Calu3 (cell line): ENCODE measurements at regions not wholly inside any gene's neighbourhood (a gene's known extent, or its start where the extent isn't known, plus 50 kb on each side); places are given as distances from the start of the nearest gene placed in this dataset.

ENCODE experiments used
- BruUV-seq: library from RNA; stranded (reverse); fragments of 400-500 nt; replicated peaks from 2 replicates; lab custom pipeline; 2021; lab: Mats Ljungman, UMichigan
- CTCF ChIA-PET: fragments of 300-600 bp; sonication (Branson Sonifier 250); formaldehyde crosslinking; loops from one replicate; lab custom pipeline; 2022; ENCODE audit warnings: antibody characterized with exemption; lab: Charles Lee
- DNase-seq: peaks from one replicate; pipeline ENCODE4 v3.0.0; 2022
- H3K27ac Mint-ChIP-seq: one replicate; pipeline ENCODE4 v1.8.0; 2022; ENCODE audit warnings: mixed read lengths; ENCODE audit not compliant: unreplicated experiment
- H3K27me3 Mint-ChIP-seq: one replicate; pipeline ENCODE4 v1.8.0; 2022; ENCODE audit warnings: mixed read lengths; ENCODE audit not compliant: unreplicated experiment
- H3K36me3 Mint-ChIP-seq: one replicate; pipeline ENCODE4 v1.8.0; 2022; ENCODE audit warnings: mild to moderate bottlenecking, moderate library complexity, mixed read lengths; ENCODE audit not compliant: insufficient read depth, unreplicated experiment
- H3K4me1 Mint-ChIP-seq: one replicate; pipeline ENCODE4 v1.8.0; 2022; ENCODE audit warnings: mild to moderate bottlenecking, low read depth, mixed read lengths; ENCODE audit not compliant: unreplicated experiment
- H3K4me3 Mint-ChIP-seq: one replicate; pipeline ENCODE4 v1.8.0; 2022; ENCODE audit warnings: mild to moderate bottlenecking, low read depth, moderate library complexity, mixed read lengths; ENCODE audit not compliant: unreplicated experiment
- H3K9me3 Mint-ChIP-seq: one replicate; pipeline ENCODE4 v1.8.0; 2022; ENCODE audit warnings: low read depth, mixed read lengths; ENCODE audit not compliant: unreplicated experiment
- intact Hi-C: fragments of 100-400 bp; cut with micrococcal nuclease; formaldehyde crosslinking; loops from one replicate; pipeline ENCODE4 v1.10.0; 2022; ENCODE audit not compliant: unreplicated experiment
- TF ChIP-seq, protein P1 (sequence below): fragments of 200-600 bp; IDR thresholded peaks from one replicate; pipeline ENCODE4 v1.8.0; 2022; ENCODE audit warnings: antibody characterized with exemption; ENCODE audit not compliant: unreplicated experiment

- no TSS peak for BruUV-seq
- Mint-ChIP-seq H3K4me3 (no peak overlapping the region), H3K36me3 (no peaks in the 10 kb centered on the region), H3K27ac (no peak overlapping the region), H3K9me3 (peaks cover 11% of the 10 kb centered on the region), H3K27me3 (no peaks in the 10 kb centered on the region), H3K4me1 (no peaks in the 10 kb centered on the region)
- intact Hi-C loops = no loop called here
- CTCF ChIA-PET = interaction anchor here (0.6 kb wide), 1 partner anchor 14 kb away, joined by 7 read pairs; no protein-coding TSS in a partner anchor
- TF ChIP-seq, protein P1, sequence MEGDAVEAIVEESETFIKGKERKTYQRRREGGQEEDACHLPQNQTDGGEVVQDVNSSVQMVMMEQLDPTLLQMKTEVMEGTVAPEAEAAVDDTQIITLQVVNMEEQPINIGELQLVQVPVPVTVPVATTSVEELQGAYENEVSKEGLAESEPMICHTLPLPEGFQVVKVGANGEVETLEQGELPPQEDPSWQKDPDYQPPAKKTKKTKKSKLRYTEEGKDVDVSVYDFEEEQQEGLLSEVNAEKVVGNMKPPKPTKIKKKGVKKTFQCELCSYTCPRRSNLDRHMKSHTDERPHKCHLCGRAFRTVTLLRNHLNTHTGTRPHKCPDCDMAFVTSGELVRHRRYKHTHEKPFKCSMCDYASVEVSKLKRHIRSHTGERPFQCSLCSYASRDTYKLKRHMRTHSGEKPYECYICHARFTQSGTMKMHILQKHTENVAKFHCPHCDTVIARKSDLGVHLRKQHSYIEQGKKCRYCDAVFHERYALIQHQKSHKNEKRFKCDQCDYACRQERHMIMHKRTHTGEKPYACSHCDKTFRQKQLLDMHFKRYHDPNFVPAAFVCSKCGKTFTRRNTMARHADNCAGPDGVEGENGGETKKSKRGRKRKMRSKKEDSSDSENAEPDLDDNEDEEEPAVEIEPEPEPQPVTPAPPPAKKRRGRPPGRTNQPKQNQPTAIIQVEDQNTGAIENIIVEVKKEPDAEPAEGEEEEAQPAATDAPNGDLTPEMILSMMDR = no peak
- no peak for DNase-seq
These were observed 56.7 kb downstream of the P2RY1 start for GRCh38 chr3:152891678-152892077.

- Mint-ChIP-seq H3K27me3 (no peaks in the 10 kb centered on the region), H3K36me3 (no peaks in the 10 kb centered on the region), H3K27ac (no peak overlapping the region), H3K4me1 (no peaks in the 10 kb centered on the region), H3K9me3 (peaks cover 11% of the 10 kb centered on the region), H3K4me3 (no peak overlapping the region)
- BruUV-seq = no TSS peak
- CTCF ChIA-PET = interaction anchor here (0.6 kb wide), 2 partner anchors 28 to 78 kb away, joined by 3 read pairs; no protein-coding TSS in a partner anchor
- TF ChIP-seq, protein P1 = no peak
- intact Hi-C loops = no loop called here
- DNase-seq = no peak
These were observed 57.5 kb downstream of the P2RY1 start for GRCh38 chr3:152892446-152892845.

GRCh38 chr3:152893647-152894046, 58.7 kb downstream of the P2RY1 start:
- Mint-ChIP-seq H3K27ac (no peak overlapping the region), H3K27me3 (no peaks in the 10 kb centered on the region), H3K4me3 (no peak overlapping the region), H3K9me3 (peaks cover 11% of the 10 kb centered on the region), H3K4me1 (no peaks in the 10 kb centered on the region), H3K36me3 (no peaks in the 10 kb centered on the region)
- DNase-seq = no peak
- TF ChIP-seq, protein P1 = no peak
- CTCF ChIA-PET = no interaction called here
- no TSS peak for BruUV-seq
- intact Hi-C loops = no loop called here

DNA sequence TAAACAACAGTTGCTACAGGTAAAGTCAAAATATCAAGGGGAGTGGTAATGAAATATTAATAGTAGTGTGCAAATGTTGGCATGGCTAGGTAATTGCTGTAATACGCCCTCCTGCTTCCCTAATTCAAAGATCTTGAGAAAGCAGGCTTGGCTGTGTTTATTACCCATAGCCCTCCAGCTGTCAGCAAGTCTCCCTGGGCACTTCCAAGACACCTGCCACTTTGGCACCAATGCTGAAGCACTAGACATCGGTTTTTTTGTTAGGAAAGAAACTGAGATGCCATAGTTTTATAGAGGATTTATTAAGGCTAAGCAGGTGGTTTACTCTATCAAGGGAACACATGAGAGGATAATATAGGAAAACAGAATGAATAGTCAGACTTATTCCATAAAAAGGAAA, 64.4 kb downstream of the P2RY1 start:
- Mint-ChIP-seq H3K36me3 (no peaks in the 10 kb centered on the region), H3K9me3 (peaks cover 3% of the 10 kb centered on the region), H3K27ac (no peak overlapping the region), H3K27me3 (no peaks in the 10 kb centered on the region), H3K4me1 (no peaks in the 10 kb centered on the region), H3K4me3 (no peak overlapping the region)
- DNase-seq = no peak
- BruUV-seq = no TSS peak
- TF ChIP-seq, protein P1 = no peak
- intact Hi-C loops = no loop called here
- CTCF ChIA-PET = interaction anchor here (0.7 kb wide), 2 partner anchors 62 to 1675 kb away, joined by 3 read pairs; no protein-coding TSS in a partner anchor
